DMS79 treated with DMSO at 0.1 percent for 48 hours (cell line): ENCODE measurements at regions not wholly inside any gene's neighbourhood (a gene's known extent, or its start where the extent isn't known, plus 50 kb on each side); places are given as distances from the start of the nearest gene placed in this dataset.

Experiments
- DNase-seq: peaks from one replicate; lab custom pipeline; 2025; lab: John Stamatoyannopoulos, UW

- no peak for DNase-seq
These were observed 259.7 kb downstream of the MN1 start for GRCh38 chr22:27541836-27542235.

GRCh38 chr22:27542602-27543001 lies 259.0 kb downstream of the MN1 start:
- DNase-seq, result no peak

- no peak for DNase-seq
These were observed 258.1 kb downstream of the MN1 start for GRCh38 chr22:27543460-27543859.

DNA sequence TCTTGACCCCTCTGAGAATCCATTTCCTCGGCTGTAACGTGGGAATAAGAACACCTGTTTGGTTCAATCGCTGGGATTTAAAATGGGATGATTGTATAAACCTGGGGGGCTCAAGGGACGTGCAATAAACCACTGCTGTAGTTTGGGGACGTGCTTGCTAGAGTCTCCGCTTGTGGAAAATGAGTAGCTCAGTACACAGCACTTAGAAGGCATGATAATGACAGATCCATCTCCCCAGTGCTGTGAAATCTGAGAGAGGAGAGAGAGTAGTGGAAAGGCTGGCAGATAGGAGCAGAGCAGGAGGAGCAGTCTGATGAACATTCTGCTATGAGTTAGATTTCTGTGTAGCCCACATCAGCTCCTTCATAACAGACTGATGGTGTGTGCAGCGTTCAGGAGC lies 256.5 kb downstream of the MN1 start:
- DNase-seq, result no peak

- no peak for DNase-seq
These were observed 255.2 kb downstream of the MN1 start for GRCh38 chr22:27546157-27546935.

DNA sequence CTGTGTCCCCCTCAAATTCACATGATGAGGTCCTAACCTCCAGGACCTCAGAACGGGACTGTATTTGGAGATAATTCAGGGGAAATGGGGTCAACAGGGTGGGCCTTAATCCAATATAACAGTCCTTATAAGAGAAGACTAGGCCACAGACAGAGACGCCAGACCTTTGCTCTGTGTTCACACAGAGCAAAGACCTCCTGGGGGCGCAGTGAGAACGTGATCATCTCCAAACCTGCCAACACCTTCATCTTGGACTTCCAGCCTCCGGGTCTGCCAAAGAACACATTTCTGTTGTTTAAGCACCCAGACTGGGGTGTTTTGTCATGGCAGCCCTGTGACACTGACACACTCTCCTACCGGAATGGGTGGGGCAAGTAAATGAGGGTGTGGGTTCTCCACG lies 250.2 kb downstream of the MN1 start:
- DNase-seq, result no peak

DNA sequence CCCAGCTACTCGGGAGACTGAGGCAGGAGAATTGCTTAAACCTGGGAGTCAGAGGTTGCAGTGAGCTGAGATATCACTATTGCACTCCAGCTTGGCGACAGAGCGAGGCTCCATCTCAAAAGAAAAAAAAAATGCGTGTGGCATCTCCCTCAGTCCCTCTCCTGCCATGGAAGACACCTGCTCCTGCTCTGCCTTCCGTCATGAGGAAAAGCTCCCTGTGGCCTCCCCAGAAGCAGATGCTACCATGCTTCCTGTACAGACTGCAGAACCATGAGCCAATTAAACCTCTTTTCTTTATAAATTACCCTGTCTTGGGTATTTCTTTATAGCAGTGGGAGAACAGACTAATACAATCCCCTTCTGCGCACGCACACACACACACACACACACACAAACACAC lies 249.4 kb downstream of the MN1 start:
- no peak for DNase-seq

DNA sequence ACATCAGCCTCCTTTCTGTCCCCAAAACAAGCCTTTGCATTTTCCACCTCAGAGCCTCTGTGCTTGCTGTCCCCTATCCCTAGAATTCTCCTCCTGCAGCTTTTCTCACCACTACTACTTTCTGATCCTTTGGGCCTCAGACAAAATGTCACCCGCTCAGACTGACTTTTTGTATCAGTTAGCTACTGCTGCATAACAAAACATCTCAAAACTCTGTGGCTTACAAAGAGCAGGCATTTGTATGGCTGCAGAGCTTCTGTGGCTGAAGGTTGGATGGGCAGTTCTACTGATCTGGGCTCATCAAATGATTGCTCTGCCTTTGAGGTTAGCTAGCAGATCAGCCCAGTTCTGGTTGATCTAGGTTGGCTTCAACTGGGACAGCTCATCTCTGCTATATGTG lies 248.7 kb downstream of the MN1 start:
- DNase-seq, result no peak

DNA sequence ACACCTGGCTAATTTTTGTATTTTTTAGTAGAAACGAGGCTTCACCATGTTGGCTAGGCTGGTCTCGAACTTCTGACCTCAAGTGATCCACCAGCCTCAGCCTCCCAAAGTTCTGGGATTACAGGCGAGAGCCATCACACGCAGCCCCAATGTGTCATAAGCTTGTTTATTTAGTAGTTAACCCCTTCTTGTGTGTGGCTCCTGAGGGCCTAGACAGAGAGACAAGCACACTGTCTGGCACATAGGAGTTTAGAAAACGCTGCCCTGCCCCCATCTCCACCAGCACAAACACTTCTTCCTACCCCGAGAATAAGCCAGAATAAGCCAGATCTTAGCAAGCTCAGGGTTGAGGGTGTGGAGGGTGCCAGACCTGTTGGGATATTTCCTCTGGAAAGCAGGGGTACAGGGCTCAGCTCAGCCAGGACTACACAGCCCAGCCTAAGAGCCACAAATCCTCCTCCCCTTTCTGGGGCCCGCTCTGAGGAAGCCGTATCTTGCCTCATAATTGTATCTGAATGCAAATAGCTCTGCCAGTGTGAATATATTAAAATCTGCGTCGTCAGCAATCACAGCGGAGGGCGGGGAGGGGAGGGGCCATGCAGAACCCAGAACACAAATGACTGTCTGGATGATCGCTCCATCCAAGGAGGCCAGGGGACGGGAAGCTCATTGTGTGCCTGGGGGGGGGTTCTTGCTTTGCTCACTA lies 247.3 kb downstream of the MN1 start:
- no peak for DNase-seq

- no peak for DNase-seq
These were observed 246.6 kb downstream of the MN1 start for GRCh38 chr22:27554841-27555456.

- DNase-seq, result no peak
These were observed 245.2 kb downstream of the MN1 start for GRCh38 chr22:27556371-27556770.

- no peak for DNase-seq
These were observed 244.1 kb downstream of the MN1 start for GRCh38 chr22:27557286-27558008.

DNA sequence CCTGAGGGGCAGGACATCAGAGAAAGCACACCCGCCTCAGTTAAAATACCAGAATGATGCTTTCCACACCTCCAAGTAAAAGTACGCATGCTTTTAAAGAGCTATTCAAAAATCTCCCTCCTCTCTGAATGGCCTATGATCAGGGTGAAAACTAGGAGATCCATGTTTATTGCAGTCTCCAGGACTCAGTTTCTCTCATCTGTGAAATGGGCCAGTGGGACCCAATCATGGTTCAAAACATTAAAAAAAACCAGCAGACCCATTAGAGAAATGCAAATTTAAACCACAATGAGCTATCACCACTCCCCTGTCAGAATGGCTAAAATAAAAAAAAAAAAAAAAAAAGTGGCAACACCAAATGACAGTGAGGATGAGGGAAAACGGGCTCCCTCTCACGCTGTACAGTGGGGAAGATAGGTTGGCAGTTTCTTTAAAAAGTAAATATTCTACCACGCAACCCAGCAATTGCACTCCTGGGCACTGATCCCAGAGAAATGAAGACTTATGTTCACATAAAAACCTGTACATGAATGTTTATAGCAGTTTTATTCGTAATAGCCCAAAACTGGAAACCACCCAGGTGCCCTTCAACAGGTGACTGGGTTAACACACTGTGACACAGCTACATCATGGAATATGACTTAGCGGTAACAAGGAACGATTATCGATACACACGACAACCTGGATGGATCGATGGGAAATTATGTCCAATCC lies 242.7 kb downstream of the MN1 start:
- DNase-seq, result no peak

DNA sequence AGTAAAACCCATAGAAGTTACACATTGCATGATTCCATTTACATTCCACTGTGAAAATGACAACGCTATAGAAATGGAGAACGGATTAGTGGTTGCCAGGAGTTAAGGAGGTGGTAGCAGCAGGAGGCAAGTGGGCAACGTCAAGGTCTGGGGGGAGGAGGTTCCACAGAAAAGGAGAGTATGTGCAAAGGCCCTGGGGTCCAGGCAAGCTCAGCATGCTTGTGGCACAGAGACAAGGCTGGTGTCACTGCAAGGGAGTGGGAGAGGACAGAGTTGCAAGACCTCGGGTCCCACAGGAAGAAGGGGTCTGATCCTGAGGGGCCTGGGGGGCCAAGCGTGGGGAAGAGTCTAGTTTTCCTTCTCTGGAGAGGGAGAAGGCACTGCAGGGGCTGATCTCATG lies 240.8 kb downstream of the MN1 start:
- DNase-seq, result no peak

GRCh38 chr22:27561286-27561904 lies 240.2 kb downstream of the MN1 start:
- no peak for DNase-seq

DNA sequence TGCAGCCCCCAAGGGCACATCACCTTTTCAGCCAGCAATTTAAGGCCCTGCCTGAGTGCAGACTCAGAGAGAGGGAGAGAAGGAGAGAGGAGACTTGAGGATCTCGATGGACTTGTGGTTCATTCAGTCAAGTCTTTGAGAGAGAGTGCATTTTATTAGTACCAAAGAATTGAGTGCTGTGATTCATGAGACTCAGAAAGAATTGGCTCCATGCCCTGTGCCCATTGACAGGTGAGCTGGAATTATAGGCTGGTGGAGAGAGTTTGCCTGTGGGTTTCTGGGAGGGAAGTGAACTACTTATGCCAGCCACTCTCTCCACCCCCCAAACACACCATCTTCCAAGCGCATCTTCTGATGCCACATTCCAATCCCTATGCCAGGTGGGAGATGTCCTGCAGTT lies 236.8 kb downstream of the MN1 start:
- DNase-seq, result no peak

- no peak for DNase-seq
These were observed 235.0 kb downstream of the MN1 start for GRCh38 chr22:27566602-27567001.

GRCh38 chr22:27568265-27568664 lies 233.3 kb downstream of the MN1 start:
- DNase-seq, result no peak

GRCh38 chr22:27571463-27572277 lies 229.9 kb downstream of the MN1 start:
- no peak for DNase-seq

GRCh38 chr22:27572278-27572666 lies 229.3 kb downstream of the MN1 start:
- DNase-seq, result no peak
